ENCODE measurements at regions not wholly inside any gene's neighbourhood (a gene's known extent, or its start where the extent isn't known, plus 50 kb on each side); places are given as distances from the start of the nearest gene placed in this dataset.

DNA sequence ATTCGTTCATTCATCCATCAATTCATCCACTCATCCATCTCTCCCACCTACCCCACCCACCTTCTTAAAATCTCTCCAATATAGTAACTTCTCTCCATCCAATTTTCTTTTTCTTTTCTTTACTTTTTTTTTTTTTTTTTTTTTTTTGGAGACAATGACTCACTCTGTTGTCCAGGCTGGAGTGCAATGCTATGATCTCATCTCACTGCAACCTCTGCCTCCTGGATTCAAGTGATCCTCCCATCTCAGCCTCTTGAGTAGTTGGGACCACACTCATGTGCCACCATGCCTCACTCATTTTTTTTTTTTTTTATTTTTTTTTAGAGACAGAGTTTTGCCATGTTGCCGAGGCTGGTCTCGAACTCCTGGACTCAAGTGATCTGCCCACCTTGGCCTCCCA, 118.4 kb downstream of the SUDS3 start:
- H3K79me2 ChIP-seq (replicated peaks; ENCODE audit: insufficient read depth, low read length): no peaks in the 10 kb centered on the region
- H2AFZ ChIP-seq (ENCODE audit: low read depth, low read length): no peak overlapping the region
- H3K36me3 ChIP-seq (ENCODE audit: insufficient read depth, low read length): no peaks in the 10 kb centered on the region
- H3K4me2 ChIP-seq (ENCODE audit: low read length): no peak overlapping the region
- no peaks in the 10 kb centered on the region for H3F3A ChIP-seq (ENCODE audit: insufficient read depth, low read length, poor library complexity, severe bottlenecking)
- no peak overlapping the region for H3K27ac ChIP-seq (ENCODE audit: low read length)
- no peak overlapping the region for H3K4me3 ChIP-seq (ENCODE audit: low read length)
- no peaks in the 10 kb centered on the region for H3K9me3 ChIP-seq (ENCODE audit: low read length)
- no peak for TF ChIP-seq EP300 (conservative IDR thresholded peaks at IDR 0.05; ENCODE audit: poor library complexity, severe bottlenecking)
- TF ChIP-seq TAF1 (IDR thresholded peaks at IDR 0.05; ENCODE audit: low read depth): no peak
- TF ChIP-seq EZH2 (IDR thresholded peaks at IDR 0.05; ENCODE audit: borderline replicate concordance, insufficient read depth, low read length, poor library complexity, severe bottlenecking): no peak
- TF ChIP-seq, protein P1, sequence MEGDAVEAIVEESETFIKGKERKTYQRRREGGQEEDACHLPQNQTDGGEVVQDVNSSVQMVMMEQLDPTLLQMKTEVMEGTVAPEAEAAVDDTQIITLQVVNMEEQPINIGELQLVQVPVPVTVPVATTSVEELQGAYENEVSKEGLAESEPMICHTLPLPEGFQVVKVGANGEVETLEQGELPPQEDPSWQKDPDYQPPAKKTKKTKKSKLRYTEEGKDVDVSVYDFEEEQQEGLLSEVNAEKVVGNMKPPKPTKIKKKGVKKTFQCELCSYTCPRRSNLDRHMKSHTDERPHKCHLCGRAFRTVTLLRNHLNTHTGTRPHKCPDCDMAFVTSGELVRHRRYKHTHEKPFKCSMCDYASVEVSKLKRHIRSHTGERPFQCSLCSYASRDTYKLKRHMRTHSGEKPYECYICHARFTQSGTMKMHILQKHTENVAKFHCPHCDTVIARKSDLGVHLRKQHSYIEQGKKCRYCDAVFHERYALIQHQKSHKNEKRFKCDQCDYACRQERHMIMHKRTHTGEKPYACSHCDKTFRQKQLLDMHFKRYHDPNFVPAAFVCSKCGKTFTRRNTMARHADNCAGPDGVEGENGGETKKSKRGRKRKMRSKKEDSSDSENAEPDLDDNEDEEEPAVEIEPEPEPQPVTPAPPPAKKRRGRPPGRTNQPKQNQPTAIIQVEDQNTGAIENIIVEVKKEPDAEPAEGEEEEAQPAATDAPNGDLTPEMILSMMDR (IDR thresholded peaks at IDR 0.05; ENCODE audit: poor library complexity, severe bottlenecking): no peak
- TF ChIP-seq RAD21 (conservative IDR thresholded peaks at IDR 0.05): no peak
- no peak for TF ChIP-seq POLR2AphosphoS5 (IDR thresholded peaks at IDR 0.05)
- no peak for TF ChIP-seq SMC3 (conservative IDR thresholded peaks at IDR 0.05; ENCODE audit: poor library complexity)
- TF ChIP-seq, protein P2, sequence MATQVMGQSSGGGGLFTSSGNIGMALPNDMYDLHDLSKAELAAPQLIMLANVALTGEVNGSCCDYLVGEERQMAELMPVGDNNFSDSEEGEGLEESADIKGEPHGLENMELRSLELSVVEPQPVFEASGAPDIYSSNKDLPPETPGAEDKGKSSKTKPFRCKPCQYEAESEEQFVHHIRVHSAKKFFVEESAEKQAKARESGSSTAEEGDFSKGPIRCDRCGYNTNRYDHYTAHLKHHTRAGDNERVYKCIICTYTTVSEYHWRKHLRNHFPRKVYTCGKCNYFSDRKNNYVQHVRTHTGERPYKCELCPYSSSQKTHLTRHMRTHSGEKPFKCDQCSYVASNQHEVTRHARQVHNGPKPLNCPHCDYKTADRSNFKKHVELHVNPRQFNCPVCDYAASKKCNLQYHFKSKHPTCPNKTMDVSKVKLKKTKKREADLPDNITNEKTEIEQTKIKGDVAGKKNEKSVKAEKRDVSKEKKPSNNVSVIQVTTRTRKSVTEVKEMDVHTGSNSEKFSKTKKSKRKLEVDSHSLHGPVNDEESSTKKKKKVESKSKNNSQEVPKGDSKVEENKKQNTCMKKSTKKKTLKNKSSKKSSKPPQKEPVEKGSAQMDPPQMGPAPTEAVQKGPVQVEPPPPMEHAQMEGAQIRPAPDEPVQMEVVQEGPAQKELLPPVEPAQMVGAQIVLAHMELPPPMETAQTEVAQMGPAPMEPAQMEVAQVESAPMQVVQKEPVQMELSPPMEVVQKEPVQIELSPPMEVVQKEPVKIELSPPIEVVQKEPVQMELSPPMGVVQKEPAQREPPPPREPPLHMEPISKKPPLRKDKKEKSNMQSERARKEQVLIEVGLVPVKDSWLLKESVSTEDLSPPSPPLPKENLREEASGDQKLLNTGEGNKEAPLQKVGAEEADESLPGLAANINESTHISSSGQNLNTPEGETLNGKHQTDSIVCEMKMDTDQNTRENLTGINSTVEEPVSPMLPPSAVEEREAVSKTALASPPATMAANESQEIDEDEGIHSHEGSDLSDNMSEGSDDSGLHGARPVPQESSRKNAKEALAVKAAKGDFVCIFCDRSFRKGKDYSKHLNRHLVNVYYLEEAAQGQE (IDR thresholded peaks at IDR 0.05; ENCODE audit: borderline replicate concordance): no peak
- no peak for TF ChIP-seq MXI1 (conservative IDR thresholded peaks at IDR 0.05; ENCODE audit: poor library complexity, severe bottlenecking)
- H3K9me2 ChIP-seq (ENCODE audit: insufficient read depth, low read length): no peaks in the 10 kb centered on the region
- H4K20me1 ChIP-seq (ENCODE audit: insufficient read depth): no peaks in the 10 kb centered on the region
- H3K27me3 ChIP-seq (ENCODE audit: insufficient read depth, low read depth, low read length): no peaks in the 10 kb centered on the region
- no peak overlapping the region for H3K9ac ChIP-seq (ENCODE audit: low read length)

DNA sequence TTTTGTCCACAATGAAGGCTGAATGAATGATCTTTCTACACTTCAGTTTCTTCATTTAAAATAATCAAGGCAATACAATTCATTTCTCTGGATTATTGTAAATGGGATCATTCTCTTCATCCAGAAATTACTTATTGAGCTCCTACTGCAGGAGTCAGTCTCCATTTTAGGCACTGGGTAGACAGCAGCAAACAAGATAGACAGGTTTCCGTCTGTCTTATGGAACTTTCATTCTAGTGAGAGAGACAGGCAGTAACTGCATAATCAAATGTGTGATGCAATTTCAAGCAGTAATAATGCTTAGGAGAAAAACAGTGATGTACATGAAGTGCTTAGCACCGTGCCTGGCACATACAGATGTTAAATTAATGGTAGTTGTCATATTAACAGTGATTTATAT, 118.9 kb downstream of the SUDS3 start:
- Histone ChIP-seq H3K27me3 (ENCODE audit: insufficient read depth, low read depth, low read length) (no peaks in the 10 kb centered on the region), H4K20me1 (ENCODE audit: insufficient read depth) (no peaks in the 10 kb centered on the region), H3K36me3 (ENCODE audit: insufficient read depth, low read length) (no peaks in the 10 kb centered on the region), H3K9ac (ENCODE audit: low read length) (no peak overlapping the region), H2AFZ (ENCODE audit: low read depth, low read length) (no peak overlapping the region), H3K9me2 (ENCODE audit: insufficient read depth, low read length) (no peaks in the 10 kb centered on the region), H3K4me2 (ENCODE audit: low read length) (no peak overlapping the region), H3K79me2 (replicated peaks; ENCODE audit: insufficient read depth, low read length) (no peaks in the 10 kb centered on the region), H3F3A (ENCODE audit: insufficient read depth, low read length, poor library complexity, severe bottlenecking) (no peaks in the 10 kb centered on the region), H3K9me3 (ENCODE audit: low read length) (no peaks in the 10 kb centered on the region), H3K27ac (ENCODE audit: low read length) (no peak overlapping the region), H3K4me3 (ENCODE audit: low read length) (no peak overlapping the region)
- TF ChIP-seq TAF1 (IDR thresholded peaks at IDR 0.05; ENCODE audit: low read depth) (no peak), MXI1 (conservative IDR thresholded peaks at IDR 0.05; ENCODE audit: poor library complexity, severe bottlenecking) (no peak), POLR2AphosphoS5 (IDR thresholded peaks at IDR 0.05) (no peak), SMC3 (conservative IDR thresholded peaks at IDR 0.05; ENCODE audit: poor library complexity) (no peak), EP300 (conservative IDR thresholded peaks at IDR 0.05; ENCODE audit: poor library complexity, severe bottlenecking) (no peak), RAD21 (conservative IDR thresholded peaks at IDR 0.05) (no peak), EZH2 (IDR thresholded peaks at IDR 0.05; ENCODE audit: borderline replicate concordance, insufficient read depth, low read length, poor library complexity, severe bottlenecking) (no peak)
- TF ChIP-seq, protein P2 (IDR thresholded peaks at IDR 0.05; ENCODE audit: borderline replicate concordance): no peak
- TF ChIP-seq, protein P1 (IDR thresholded peaks at IDR 0.05; ENCODE audit: poor library complexity, severe bottlenecking): no peak
